ENCODE measurements at regions not wholly inside any gene's neighbourhood (a gene's known extent, or its start where the extent isn't known, plus 50 kb on each side); places are given as distances from the start of the nearest gene placed in this dataset.

- Histone ChIP-seq H3K27me3 (ENCODE audit: insufficient read depth, low read depth) (no peaks in the 10 kb centered on the region), H3F3A (ENCODE audit: insufficient read depth, low read depth) (no peaks in the 10 kb centered on the region), H2AFZ (no peak overlapping the region), H3K9me3 (ENCODE audit: insufficient read depth, low read depth) (no peaks in the 10 kb centered on the region), H3K4me3 (no peak overlapping the region), H3K79me2 (ENCODE audit: low read depth) (no peaks in the 10 kb centered on the region), H3K4me2 (no peak overlapping the region), H3K9me2 (ENCODE audit: insufficient read depth) (no peaks in the 10 kb centered on the region), H3K27ac (no peak overlapping the region), H3K36me3 (ENCODE audit: low read depth) (no peaks in the 10 kb centered on the region), H4K20me1 (ENCODE audit: insufficient read depth) (no peaks in the 10 kb centered on the region), H3K4me1 (replicated peaks; ENCODE audit: insufficient read depth) (no peaks in the 10 kb centered on the region)
- no peak for TF ChIP-seq EZH2 (IDR thresholded peaks at IDR 0.05; ENCODE audit: low read depth)
- no peak for TF ChIP-seq CTCF (conservative IDR thresholded peaks at IDR 0.05)
- CTCF ChIA-PET, result interaction anchor here (1.7 kb wide), 1 partner anchor 23 kb away, joined by 5 read pairs; no protein-coding TSS in a partner anchor
- POLR2A ChIA-PET (ENCODE audit: unreplicated experiment), result no interaction called here
- BruUV-seq (replicated peaks), result no TSS peak
- DNase-seq, result no peak
- intact Hi-C loops (cut with micrococcal nuclease; ENCODE audit: unreplicated experiment), result no loop called here
Observed at GRCh38 chr14:34354556-34354955, 107.5 kb downstream of the SPTSSA start.

- CTCF ChIA-PET, result no interaction called here
Observed at GRCh38 chr14:34350903-34351302, 111.1 kb downstream of the SPTSSA start.

GRCh38 chr14:34348592-34348991, 113.4 kb downstream of the SPTSSA start:
- ChIA-PET CTCF (no interaction called here), POLR2A (ENCODE audit: unreplicated experiment) (no interaction called here)
- Histone ChIP-seq H3K79me2 (ENCODE audit: low read depth) (no peaks in the 10 kb centered on the region), H3F3A (ENCODE audit: insufficient read depth, low read depth) (no peaks in the 10 kb centered on the region), H3K4me1 (replicated peaks; ENCODE audit: insufficient read depth) (no peaks in the 10 kb centered on the region), H3K27me3 (ENCODE audit: insufficient read depth, low read depth) (no peaks in the 10 kb centered on the region), H3K9me3 (ENCODE audit: insufficient read depth, low read depth) (no peaks in the 10 kb centered on the region), H3K4me3 (no peak overlapping the region), H3K4me2 (no peak overlapping the region), H3K9me2 (ENCODE audit: insufficient read depth) (no peaks in the 10 kb centered on the region), H3K36me3 (ENCODE audit: low read depth) (no peaks in the 10 kb centered on the region), H4K20me1 (ENCODE audit: insufficient read depth) (no peaks in the 10 kb centered on the region), H3K27ac (no peak overlapping the region), H2AFZ (no peak overlapping the region)
- intact Hi-C loops (cut with micrococcal nuclease; ENCODE audit: unreplicated experiment), result no loop called here
- no peak for DNase-seq
- TF ChIP-seq EZH2 (IDR thresholded peaks at IDR 0.05; ENCODE audit: low read depth) (no peak), CTCF (conservative IDR thresholded peaks at IDR 0.05) (no peak)
- BruUV-seq (replicated peaks), result no TSS peak

More at GRCh38 chr14:34350903-34351302, 111.1 kb downstream of the SPTSSA start:
- Histone ChIP-seq H3K4me3 (no peak overlapping the region), H3K27me3 (ENCODE audit: insufficient read depth, low read depth) (no peaks in the 10 kb centered on the region), H3K79me2 (ENCODE audit: low read depth) (no peaks in the 10 kb centered on the region), H3K9me2 (ENCODE audit: insufficient read depth) (no peaks in the 10 kb centered on the region), H3K9me3 (ENCODE audit: insufficient read depth, low read depth) (no peaks in the 10 kb centered on the region), H3K27ac (no peak overlapping the region), H2AFZ (no peak overlapping the region), H3K4me1 (replicated peaks; ENCODE audit: insufficient read depth) (no peaks in the 10 kb centered on the region), H3F3A (ENCODE audit: insufficient read depth, low read depth) (no peaks in the 10 kb centered on the region), H3K36me3 (ENCODE audit: low read depth) (no peaks in the 10 kb centered on the region), H4K20me1 (ENCODE audit: insufficient read depth) (no peaks in the 10 kb centered on the region), H3K4me2 (no peak overlapping the region)
- TF ChIP-seq EZH2 (IDR thresholded peaks at IDR 0.05; ENCODE audit: low read depth) (no peak), CTCF (conservative IDR thresholded peaks at IDR 0.05) (no peak)
- intact Hi-C loops (cut with micrococcal nuclease; ENCODE audit: unreplicated experiment), result no loop called here
- POLR2A ChIA-PET (ENCODE audit: unreplicated experiment), result no interaction called here
- DNase-seq, result no peak
- no TSS peak for BruUV-seq (replicated peaks)
